ENCODE measurements at regions not wholly inside any gene's neighbourhood (a gene's known extent, or its start where the extent isn't known, plus 50 kb on each side); places are given as distances from the start of the nearest gene placed in this dataset.

DNA sequence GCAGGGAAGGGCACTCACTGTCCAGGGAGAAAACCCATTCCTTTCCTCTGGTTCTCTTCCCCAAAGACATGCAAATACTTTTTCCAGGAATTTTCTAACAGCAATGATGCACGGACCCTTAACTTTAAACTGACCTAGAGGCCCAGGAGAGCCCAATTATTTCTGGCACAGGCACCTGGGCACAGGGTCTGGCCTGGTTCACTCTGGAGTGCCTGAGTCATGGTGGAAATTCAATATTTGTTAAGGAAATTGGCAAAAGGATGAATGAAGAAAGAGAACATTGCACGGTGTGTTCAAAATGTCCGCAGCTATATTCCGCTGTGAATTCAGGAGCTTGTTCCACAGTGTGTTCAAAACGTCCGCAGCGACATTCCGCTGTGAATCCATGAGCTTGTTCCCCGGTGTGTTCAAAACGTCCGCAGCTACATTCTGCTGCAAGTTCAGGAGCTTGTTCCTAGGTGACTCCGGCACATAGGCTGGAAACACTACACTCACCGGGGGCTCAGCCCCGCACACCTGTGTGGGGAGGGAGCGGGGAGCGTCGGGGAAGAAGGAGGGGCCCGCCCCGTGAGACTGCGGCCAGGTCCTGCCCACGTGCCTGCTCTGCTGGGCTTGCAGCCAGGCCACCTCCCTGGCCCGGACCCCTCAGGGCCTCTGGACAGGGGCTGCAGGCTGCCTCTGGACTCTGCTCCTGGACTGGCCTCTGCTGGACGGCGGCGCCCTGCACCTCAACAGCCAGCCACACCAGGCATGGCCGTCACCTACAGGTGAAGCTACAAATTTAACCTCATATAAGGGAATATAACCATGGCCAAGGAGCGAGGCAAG, 72.0 kb upstream of the FAM20C start:
- no peak for DNase-seq (ENCODE audit: low read depth)

DNA sequence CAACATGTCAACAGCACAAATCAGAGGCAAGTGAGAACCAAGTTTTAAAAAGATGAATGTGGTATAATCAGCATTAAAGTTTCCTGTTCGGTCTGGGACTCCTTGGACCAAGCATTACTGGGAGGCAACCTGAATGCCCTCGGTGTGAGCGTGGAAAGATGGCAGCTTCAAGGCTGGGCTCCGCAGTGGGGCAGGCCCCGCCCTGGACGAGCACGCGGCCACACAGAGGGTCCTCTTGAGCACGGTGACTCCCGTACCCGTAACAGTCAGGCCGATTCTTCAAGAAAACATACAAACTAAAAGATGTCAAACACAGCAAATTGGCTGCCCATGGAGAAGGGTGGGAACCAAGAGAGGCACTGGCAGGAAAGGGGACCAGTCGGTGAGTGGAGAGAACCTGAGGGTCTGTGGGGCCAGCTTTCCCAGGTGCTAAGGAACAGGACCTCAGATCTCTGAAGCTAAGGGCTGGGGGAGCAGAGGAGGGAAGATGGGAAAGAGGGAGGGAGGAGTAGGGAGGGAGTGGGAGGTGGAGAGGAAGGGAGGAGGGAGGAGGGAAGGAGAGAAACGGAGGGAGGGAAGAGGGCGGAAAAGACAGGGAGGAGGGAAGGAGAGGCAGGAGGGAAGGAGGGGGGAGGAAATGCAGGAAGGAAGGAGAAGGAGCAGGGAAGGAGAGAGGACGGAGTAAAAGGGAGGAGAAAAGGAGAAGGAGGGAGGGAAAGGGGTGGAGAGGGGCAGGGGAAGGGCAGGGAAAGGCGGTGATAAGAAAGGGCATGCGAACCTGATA, 71.2 kb upstream of the FAM20C start:
- DNase-seq (ENCODE audit: low read depth), result no peak

DNA sequence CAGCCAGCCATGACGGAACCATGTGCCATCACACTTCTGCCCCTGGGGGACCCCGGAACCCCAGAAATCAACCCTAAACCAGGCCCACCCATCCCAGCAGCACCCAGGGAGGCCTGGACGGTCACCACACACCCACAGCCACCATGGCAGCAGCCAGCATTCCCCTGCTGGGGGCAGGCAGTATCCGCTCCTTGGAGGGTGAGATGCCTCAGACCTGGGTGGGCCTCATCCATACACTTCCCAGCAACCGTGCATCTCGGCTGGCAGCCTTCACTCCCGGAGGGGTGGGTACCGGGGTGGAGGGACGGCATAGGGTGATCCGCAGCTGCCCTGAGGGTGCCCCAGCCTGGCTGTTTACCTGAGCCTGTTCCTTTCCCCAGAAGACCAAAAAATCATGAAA, 69.1 kb upstream of the FAM20C start:
- DNase-seq (ENCODE audit: low read depth), result no peak

DNA sequence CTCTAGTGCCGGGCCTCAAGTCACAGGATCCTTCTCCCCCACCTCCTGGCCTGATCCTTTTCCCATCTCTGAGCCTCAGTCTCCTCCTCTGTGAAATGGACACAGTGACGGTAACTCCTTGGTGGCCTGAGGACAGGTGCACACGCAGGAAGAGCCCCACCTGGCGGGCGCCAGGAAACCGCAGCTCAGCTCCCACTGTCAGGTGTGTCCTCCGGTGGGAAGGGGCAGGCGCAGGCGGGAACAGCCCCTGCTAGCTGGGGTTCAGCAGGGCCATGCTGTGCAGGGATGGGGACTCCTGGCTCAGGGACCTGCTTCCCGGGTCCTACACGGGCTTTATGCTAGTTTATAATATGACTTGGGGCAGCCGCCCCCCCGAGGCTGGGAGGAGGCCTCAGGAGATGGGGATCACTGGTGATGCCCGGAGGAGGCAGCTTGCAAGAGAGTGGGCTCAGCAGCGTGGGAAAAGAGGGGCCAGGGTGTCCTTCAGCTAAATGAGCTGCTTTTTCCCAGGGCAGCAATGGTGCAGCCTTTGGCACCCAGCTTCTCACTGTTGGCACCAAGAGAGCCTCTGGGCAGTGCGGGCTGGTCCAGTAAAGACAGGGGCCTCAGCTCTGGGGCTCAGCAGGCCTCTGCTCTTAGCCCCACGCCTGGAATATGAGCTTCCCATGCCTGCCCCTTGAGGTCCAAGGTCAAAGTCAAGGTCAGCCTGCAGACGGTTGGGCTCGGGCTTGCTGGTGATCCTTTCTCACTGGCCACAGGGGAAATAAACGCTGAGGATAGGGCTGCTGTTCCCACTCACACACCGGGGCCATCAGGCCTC, 68.0 kb upstream of the FAM20C start:
- no peak for DNase-seq (ENCODE audit: low read depth)

DNA sequence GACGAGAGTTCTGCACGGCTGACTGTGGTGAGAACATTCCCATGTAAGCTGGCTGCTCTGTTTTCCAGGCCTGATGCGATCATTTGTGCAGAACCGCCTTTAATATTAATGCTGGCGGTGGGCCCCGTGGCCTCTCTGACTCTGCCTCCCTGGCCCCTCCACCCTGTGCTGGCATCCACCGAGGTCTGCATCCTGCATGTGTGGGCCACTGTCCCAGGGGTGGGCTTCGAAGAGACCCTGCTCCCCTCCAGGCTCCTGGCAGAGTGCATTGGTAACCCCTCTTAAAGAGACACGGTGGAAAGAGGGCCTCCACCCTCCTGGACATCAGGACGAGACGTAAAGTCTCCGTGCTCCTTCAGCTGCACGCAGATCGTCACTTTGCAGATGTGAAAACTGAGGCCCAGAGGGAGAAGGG, 67.3 kb upstream of the FAM20C start:
- DNase-seq (ENCODE audit: low read depth), result no peak

DNA sequence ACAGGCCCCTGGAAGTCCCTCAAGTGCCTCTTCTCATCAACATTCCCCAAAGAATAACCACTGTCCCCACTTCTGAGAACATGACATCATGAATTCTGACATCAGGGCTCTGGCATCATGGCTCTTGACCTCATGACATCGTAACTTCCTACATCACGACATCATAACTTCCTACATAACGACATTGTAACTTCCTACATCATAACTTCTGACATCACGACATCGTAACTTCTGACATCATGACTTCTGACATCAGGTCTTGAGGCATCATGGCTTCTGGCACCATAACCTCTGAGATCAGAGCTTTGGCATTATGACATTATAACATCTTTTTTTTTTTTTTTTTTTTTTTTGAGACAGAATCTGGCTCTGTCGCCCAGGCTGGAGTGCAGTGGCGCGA, 66.7 kb upstream of the FAM20C start:
- no peak for DNase-seq (ENCODE audit: low read depth)

DNA sequence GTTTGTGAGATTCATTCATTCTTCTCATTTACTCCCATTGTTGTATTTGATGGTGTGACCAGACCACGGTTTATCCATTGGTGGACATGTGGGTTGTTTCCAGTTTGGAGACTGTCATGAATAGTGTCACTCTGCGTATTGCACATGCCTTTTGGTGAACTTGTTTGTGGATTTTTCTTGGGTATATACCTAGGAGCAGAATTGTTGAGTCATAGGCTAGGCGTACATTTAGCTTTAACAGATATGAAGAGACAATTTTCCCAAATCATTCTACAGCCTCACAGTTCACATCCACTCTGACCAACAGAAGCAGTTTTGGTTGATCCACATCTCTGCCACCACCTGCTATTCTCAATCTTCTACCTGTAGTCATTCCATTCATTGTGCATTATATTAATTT, 66.0 kb upstream of the FAM20C start:
- DNase-seq (ENCODE audit: low read depth), result no peak

DNA sequence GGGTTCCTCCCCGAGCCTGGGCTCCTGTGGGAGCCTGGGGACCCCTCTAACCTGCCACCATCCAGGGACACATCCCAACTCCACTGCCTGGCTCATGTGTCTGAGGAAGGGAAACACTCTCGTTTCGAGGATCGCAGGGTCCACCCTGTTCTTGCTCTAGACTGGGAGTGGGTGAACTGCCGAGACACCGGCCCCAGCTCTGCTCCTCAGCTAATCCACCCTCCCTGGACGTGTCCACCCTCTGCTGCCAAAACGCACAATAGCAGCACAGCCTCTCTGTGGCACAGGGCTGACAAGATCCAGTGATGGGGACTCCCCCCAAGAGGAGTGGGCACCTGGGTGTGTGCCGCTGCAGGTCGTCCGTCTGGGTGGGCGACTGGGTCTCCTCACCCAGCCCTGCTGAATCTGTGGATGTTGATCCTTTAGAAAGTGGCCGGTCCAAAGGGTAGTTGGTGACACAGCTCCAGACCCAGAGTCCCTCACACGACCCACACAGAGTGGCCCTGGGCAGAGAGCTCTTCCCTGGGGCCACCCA, 65.2 kb upstream of the FAM20C start:
- no peak for DNase-seq (ENCODE audit: low read depth)

DNA sequence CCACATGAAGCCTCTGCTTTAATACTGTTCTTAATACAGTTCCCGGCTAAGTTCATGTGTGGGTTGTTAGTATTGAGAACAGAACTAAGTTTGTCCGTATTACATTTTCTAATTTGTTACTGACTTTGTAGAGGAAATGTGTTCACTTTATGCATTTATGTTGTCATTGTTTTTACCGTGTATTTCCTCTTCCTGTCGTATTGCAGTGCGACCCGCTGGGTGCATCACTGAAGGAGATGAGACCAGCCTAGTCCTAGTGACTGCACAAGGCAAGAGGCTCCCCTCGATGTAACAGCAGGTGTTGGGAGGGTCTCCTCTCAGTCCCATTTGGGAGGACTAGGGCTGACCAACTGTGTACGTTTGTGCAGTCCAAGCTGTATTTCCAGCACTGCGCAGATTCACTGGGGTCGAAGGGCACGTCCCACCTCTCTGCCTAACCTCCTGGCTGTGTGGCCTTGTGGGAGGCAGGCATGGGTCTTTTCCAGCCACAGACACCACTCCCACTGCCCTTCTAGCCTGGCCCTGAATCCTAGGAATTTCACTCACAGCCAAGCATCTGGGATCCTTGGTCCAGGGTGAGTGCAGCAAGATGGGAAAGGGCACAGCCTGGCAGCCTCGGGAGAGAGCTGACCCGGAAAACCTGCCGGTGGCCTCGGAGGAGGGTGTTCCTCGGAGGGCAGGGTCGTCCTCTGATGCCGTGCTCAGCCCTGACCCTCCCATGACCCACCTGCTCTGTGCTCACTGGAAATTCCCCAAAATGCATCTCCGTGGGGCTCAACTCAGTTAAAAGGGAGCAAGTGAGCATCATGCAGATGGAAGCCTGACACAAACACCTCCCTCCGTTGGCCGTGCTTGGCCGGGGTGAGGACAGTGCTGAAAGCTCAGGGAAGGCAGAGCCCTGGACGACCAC, 63.9 kb upstream of the FAM20C start:
- DNase-seq (ENCODE audit: low read depth), result no peak

DNA sequence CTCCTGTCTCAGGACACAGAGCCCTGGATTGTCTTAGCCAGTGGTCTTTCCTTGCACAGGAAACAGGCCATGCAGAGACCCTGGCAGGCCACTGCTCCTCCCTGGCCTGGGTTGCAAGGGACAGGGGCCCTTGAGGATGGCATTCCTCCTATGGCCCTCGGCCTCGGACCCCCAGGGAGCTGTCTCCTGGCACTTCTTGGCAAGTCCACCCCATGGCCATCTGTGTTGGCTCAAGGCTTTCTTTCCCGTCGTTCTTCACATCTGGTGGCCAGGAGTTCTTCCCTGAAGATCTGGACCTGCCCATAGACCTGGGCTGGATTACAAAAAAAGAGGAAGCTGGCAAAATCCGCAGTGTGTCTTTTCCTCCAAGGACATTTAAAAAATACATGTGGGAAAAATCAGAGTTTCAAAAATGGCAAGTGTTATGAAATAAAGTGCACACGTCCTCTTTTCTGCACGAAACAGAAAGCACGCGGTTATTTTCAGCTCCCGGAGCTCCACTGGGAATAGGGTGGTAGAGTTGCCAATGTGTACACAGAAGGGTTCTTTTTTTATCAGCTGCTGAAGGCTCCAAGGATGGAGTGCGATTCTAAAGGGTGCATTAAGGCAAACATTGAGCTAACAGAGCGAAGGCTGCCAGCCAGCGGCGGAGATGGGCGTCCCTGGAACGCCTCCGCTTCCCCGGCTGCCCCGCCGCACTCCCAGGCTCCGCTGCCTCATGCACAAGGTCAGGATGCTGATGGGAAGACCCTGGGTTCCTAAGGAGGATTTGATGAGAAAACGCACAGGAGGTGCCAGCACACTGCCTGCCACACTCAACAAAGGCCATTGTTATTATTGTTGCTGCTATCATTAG, 62.8 kb upstream of the FAM20C start:
- DNase-seq (ENCODE audit: low read depth), result peak; percentile 10

DNA sequence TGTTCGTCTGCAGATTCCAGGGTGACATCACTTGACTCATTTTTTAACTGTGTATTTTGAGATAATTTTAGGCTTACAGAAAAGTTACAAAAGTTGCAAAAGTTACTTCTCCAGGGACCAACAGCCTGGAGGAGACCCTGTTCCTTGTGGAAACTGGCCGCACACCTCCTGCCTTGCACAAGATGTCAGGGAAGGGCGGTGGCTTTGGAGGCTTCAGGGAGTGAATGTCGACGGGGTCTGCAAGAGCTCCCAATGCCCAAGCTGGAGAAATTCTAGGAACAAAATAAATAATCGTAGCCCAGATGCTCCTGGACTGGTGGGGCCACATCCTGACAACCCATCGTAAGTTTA, 62.2 kb upstream of the FAM20C start:
- DNase-seq (ENCODE audit: low read depth), result no peak

DNA sequence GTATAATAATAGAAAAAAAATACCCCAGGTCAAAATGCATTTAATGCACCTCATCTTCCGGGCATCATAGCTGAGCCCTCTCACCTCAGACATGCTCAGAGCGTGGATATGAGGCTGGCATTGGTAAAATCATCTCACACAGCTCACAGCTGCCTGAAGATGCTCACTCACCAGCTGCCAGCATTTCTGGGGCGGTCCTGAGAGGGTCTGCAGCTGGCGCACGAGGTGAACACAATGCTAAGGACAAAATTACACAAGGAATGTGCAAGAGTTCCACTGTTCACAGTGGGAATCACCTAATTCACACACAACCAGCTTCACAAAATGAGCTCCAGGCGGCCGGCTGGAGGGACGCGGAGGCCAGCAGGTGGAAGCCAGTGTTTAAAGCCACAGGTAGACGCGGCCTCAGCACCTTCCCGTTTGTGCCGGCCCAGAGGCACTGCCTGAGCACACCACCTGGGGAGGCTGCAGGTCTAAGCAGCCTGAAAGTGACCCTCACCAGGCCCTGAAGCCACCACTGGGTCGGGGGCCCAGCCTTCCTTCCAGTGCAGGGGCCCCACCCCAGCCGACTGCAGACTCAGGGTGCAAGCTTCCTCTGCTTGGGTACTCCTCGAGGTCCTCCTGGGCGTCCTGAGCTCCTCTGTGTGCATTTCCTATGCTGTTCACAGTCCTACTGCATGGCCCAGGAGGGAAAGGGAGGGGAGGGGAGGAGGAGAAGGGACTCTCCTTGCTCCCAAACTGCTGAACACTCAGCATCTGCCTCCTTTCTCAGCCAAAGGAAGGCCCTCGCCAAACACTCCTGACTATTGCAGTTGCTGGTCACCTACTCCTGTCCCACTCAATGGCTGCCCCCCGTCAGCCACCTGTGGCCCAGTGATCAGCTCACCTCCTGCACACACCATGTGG, 61.2 kb upstream of the FAM20C start:
- no peak for DNase-seq (ENCODE audit: low read depth)

DNA sequence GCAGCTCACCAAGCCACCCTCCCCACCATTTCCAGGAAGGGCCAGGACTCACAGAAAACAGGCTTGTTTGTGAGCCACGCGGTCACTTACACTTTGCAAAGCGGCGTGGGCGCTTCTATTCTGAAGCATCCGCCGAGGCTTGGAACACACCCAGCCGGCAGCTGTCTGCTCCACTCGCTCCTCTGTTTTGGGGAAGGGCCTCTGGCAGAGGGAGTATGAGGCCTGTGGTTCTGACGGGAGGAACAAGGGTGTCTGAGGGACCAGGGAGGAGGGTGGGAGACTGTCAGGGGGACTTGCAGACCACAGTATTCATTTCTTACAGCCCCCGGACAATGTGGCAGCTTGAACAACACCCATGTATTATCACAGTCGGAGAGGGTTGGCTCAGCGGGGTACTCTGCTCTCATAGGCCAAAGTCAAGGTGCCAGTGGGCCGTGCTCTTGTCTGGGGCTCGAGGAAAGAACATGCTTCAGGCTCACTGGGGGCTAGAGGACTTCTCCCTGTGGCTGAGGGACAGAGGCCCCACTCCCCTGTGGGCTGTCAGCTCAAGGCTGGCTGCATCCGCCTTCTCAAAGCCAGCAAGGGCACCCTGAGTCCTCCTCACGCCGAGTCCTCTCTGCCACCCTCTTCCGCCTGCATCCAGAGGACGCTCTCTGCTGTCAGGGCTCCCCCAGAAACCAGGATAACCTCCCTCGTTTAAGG, 60.4 kb upstream of the FAM20C start:
- no peak for DNase-seq (ENCODE audit: low read depth)

DNA sequence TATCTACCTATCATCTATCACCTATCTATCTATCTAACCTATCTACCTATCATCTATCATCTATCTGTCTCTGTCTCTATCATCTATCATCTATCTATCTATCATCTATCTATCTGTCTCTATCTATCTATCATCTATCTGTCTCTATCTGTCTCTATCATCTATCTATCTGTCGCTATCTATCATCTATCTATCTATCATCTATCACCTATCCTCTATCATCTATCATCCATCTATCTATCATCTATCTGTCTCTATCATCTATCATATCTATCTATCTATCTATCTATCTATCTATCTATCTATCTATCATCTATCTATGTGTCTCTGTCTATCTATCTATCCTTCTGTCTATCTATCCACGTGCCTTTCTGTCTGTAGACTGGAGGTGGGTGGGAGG, 59.5 kb upstream of the FAM20C start:
- DNase-seq (ENCODE audit: low read depth), result no peak

DNA sequence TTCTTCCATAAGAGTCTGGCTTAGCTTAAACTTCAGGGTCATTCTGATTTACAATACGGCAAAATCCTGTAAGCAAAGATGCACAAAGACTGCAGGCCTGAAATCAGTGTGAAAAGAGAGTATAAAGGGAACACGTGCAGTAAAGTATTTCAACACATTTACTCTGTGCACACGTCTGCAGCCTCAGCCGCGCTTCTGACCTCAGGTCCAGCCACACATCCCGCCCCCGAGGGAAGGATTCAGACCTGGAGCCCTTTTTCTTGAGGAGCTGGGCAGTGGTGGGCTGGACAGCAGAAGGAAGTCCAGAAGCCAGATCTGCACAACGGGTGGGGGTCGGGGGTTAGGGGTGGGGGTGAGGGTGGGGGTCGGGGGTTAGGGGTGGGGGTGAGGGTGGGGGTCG, 58.9 kb upstream of the FAM20C start:
- DNase-seq (ENCODE audit: low read depth), result no peak

DNA sequence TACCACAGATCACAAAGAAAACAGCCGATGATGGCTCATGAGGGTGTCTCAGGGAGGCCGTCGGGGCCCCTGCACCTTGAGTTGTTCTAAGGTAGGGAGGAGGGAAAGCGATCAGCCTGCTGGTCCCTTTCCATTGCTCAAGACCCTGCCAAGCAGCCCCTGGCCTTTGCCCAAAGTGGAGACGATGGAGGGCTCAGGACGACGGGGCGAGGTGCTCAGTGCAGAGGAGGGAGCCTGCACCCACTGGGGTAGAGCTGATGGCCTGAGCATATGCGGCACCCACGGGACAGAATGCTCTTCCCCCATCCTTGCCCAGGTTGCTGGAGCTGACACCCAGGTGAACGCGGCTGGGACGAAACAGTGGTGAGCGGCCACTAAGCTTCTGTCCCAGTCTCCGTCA, 58.3 kb upstream of the FAM20C start:
- no peak for DNase-seq (ENCODE audit: low read depth)

DNA sequence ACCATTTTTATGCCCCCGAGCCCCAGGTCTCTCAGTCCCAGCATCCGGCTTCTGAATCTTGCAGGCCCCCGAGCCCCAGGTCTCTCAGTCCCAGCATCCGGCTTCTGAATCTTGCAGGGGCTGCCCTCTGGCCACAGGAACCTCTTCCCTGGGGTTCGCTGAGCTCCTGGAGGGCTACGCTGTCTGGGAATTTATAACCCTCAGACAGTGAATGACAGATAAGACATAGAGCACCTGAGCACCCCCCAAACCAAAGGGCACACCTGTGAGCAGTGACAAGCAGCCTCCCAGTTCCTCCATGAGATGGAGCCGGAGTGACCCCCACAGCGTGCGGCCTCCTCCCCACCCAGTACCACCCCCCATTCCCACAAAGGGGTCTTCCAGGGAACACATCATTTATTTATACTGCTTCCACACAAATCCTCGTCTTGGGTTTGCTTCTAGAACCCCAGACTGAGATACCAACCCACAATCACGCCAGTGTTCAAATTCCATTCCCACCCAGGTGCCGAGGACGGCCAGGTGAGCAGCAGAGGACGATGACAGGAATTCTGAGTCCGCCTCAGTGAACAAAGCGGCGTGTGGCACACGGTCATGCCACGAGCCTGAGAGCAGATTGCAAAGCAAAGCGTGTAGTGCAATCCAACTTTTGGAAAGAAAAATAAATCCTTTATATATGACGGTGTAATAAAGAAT, 57.7 kb upstream of the FAM20C start:
- no peak for DNase-seq (ENCODE audit: low read depth)

DNA sequence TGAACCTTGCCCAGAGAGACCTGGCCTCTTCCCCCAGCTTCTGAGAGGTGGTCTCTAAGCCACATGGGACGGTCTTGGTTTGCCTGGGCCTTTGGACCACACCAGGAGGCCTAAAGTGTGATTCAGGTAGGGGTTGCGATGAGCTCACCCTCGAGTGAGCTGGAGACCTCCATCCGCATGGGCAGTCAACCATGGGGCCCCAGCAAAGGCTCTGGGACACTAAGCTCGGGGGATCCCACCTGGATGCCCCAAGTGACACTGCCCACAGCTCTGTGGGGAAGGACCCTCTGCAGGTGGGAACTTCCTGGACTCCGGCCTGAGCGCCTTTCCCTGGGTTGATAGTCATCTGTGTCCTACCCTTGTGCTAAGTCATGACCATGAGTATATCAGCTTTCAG, 57.1 kb upstream of the FAM20C start:
- no peak for DNase-seq (ENCODE audit: low read depth)

Data from fibroblast of the conjunctiva (primary cell).